Gastroesophageal sphincter (tissue), 4 donors: ENCODE measurements at regions not wholly inside any gene's neighbourhood (a gene's known extent, or its start where the extent isn't known, plus 50 kb on each side); places are given as distances from the start of the nearest gene placed in this dataset.
A peak's percentile ranks its signal among the peaks of the same experiment; 100 is the strongest.

Experiments
- ATAC-seq: fragments of 150-250 bp; one replicate; pipeline ENCODE4 v1.9.1; 2016; ENCODE audit warnings: mild to moderate bottlenecking, moderate library complexity
- H3K27ac ChIP-seq, 4 donors: fragments of 200-600 bp; sonication (generic) in 3 of 4; 1 replicate in 3 of 4; 2 replicates in 1 of 4; pipeline ENCODE4 v1.5.1; 2016 to 2019
- H3K27me3 ChIP-seq: fragments of 200-600 bp; sonication (generic); one replicate; pipeline ENCODE4 v1.5.1; 2019
- H3K36me3 ChIP-seq, 2 donors: fragments of 200-600 bp; sonication (generic); one replicate each; pipeline ENCODE4 v1.5.1; 2019; ENCODE audit warnings: control low read depth in 1 of 2
- H3K4me1 ChIP-seq, 3 donors: fragments of 200-600 bp; sonication (generic); 1 replicate in 2 of 3; 2 replicates in 1 of 3; pipeline ENCODE4 v1.5.1; 2016 to 2019; ENCODE audit warnings: control low read depth in 2 of 3
- H3K4me3 ChIP-seq, 2 donors: fragments of 200-600 bp; sonication (generic); one replicate each; pipeline ENCODE4 v1.5.1; 2019; ENCODE audit warnings: mild to moderate bottlenecking in 1 of 2, moderate library complexity in 1 of 2
- H3K9me3 ChIP-seq, 3 donors: fragments of 200-600 bp; sonication (generic); one replicate each; pipeline ENCODE4 v1.5.1; 2017 to 2019; ENCODE audit warnings: control low read depth in 2 of 3
- CTCF ChIP-seq, 4 experiments: fragments of 200-600 bp in 2 of 4; fragments of 450-650 bp in 2 of 4; sonication (generic) in 1 of 4; IDR thresholded peaks; one replicate each; pipeline ENCODE4 v1.5.1; 2017 to 2019; ENCODE audit warnings: antibody characterized with exemption in 4 of 4, mild to moderate bottlenecking in 2 of 4, moderate library complexity in 2 of 4
- EP300 ChIP-seq: sonication (generic); formaldehyde crosslinking; IDR thresholded peaks from one replicate; pipeline ENCODE4 v1.6.1; 2017; ENCODE audit warnings: antibody characterized with exemption, mild to moderate bottlenecking
- POLR2A ChIP-seq, 2 donors: fragments of 450-650 bp; IDR thresholded peaks; one replicate each; pipeline ENCODE4 v1.6.1; 2017; ENCODE audit warnings: antibody characterized with exemption in 2 of 2, mild to moderate bottlenecking in 2 of 2, moderate library complexity in 1 of 2
- POLR2AphosphoS5 ChIP-seq: sonication (generic); formaldehyde crosslinking; IDR thresholded peaks from one replicate; pipeline ENCODE4 v1.6.1; 2017; ENCODE audit warnings: antibody characterized with exemption
- WGBS, 2 donors: methylation state at CpG; one replicate each; pipeline ENCODE4 v1.1.5; 2018; ENCODE audit warnings: low coverage in 1 of 2; 5-methylcytosine and 5-hydroxymethylcytosine counted together

- no peaks in the 10 kb centered on the region for H3K4me1 ChIP-seq
- H3K36me3 ChIP-seq: no peaks in the 10 kb centered on the region
- H3K27me3 ChIP-seq: peaks cover 10% of the 10 kb centered on the region
- H3K4me3 ChIP-seq: no peak overlapping the region
- ATAC-seq: no peak
- 77 to 87% methylated on average over 2 to 4 of the region's 5 CpGs for WGBS, 2 donors
- no peak overlapping the region for H3K27ac ChIP-seq
- no peaks in the 10 kb centered on the region for H3K9me3 ChIP-seq
- no peak for TF ChIP-seq EP300
- no peak for TF ChIP-seq POLR2AphosphoS5
- TF ChIP-seq POLR2A (IDR thresholded peaks at IDR 0.05): no peak
- no peak for TF ChIP-seq CTCF (IDR thresholded peaks at IDR 0.05)
Measured at GRCh38 chr5:6902597-6902996, 189.4 kb downstream of the TENT4A start.

DNA sequence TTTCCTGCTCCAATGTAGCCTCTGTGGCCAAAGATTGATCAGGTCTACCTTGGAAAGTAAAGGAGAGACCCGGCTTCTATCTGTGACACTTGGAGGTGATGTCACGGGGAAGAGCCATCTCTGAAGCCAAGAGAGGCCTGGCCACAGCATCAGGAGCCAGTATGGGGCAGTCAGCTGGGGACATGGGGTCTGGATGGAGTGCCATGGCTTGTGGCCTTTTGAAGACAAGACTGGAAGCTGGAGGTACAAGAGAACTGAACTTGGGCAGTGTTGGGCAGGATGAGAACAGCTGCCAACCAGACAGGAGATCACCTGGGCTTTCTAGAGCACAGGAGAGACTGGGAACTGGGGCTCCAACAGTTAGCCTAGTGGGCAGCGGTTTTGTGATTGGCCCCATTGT is 190.7 kb downstream of the TENT4A start:
- peaks cover 10% of the 10 kb centered on the region for H3K27me3 ChIP-seq
- H3K9me3 ChIP-seq: no peaks in the 10 kb centered on the region
- H3K4me3 ChIP-seq: no peak overlapping the region
- ATAC-seq: no peak
- H3K4me1 ChIP-seq: no peaks in the 10 kb centered on the region
- TF ChIP-seq EP300: no peak
- TF ChIP-seq POLR2A (IDR thresholded peaks at IDR 0.05): no peak
- 43 to 57% methylated on average over 2 to 3 of the region's 3 CpGs for WGBS, 2 donors
- no peak overlapping the region for H3K27ac ChIP-seq
- no peaks in the 10 kb centered on the region for H3K36me3 ChIP-seq

DNA sequence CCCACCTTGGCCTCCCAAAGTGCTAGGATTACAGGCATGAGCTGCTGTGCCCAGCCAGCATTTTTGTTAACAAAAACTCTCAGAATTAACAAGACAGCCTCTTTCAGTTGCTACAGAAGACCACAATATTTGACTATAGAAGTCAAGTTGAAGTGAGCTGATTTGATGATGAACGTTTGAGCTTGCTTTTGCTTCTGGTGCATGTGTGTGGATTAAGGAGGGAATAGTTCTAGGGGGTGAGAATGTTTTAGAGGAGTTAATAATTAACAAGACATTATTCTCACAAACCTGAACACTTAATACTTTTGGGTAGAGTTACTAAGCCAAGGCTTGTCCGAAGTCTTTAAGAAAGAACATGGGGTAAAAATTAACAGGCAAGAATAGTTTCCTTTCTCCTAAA is 191.6 kb downstream of the TENT4A start:
- H3K27me3 ChIP-seq: peaks cover 11% of the 10 kb centered on the region
- no peak for ATAC-seq
- 61 to 81% methylated on average over 2 of the region's 2 CpGs for WGBS, 2 donors
- H3K9me3 ChIP-seq: no peaks in the 10 kb centered on the region
- no peak for TF ChIP-seq CTCF (IDR thresholded peaks at IDR 0.05)
- TF ChIP-seq POLR2AphosphoS5: no peak
- TF ChIP-seq POLR2A (IDR thresholded peaks at IDR 0.05): no peak
- no peak for TF ChIP-seq EP300
- H3K4me3 ChIP-seq: no peak overlapping the region
- H3K27ac ChIP-seq: no peak overlapping the region
- no peaks in the 10 kb centered on the region for H3K36me3 ChIP-seq
- no peaks in the 10 kb centered on the region for H3K4me1 ChIP-seq

GRCh38 chr5:6905423-6905822 is 192.2 kb downstream of the TENT4A start:
- Histone ChIP-seq H3K4me1 (no peaks in the 10 kb centered on the region), H3K27me3 (peaks cover 16% of the 10 kb centered on the region), H3K9me3 (no peaks in the 10 kb centered on the region), H3K36me3 (no peaks in the 10 kb centered on the region), H3K4me3 (no peak overlapping the region), H3K27ac (no peak overlapping the region)
- WGBS, 2 donors: 41 to 76% methylated on average over 5 to 8 of the region's 8 CpGs
- ATAC-seq: peak; percentile 41
- TF ChIP-seq EP300 (no peak), POLR2AphosphoS5 (no peak), CTCF (IDR thresholded peaks at IDR 0.05) (no peak), POLR2A (IDR thresholded peaks at IDR 0.05) (no peak)

DNA sequence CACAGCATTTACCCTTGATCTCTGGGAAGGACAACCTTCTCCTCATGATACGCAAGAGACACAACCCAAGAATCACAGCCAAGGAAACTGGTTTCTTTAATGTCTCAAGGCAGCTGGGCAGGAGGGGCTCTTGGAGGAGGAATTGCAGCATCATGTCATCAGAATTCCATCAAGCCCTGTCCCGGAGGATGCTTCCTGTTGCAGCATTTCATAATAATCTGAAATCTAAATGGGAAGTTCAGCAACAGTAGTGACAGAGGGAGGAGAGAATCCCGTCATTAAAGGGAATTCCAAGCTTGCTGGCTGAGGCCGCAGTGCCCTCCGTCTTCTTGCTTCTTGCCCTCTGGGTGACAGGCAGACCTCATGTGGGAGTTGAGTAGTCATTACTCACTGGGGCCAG is 192.7 kb downstream of the TENT4A start:
- Histone ChIP-seq H3K36me3 (no peaks in the 10 kb centered on the region), H3K27ac (no peak overlapping the region), H3K27me3 (peaks cover 18% of the 10 kb centered on the region), H3K4me3 (no peak overlapping the region), H3K4me1 (no peaks in the 10 kb centered on the region), H3K9me3 (no peaks in the 10 kb centered on the region)
- no peak for TF ChIP-seq POLR2AphosphoS5
- TF ChIP-seq CTCF (IDR thresholded peaks at IDR 0.05): no peak
- no peak for TF ChIP-seq EP300
- no peak for TF ChIP-seq POLR2A (IDR thresholded peaks at IDR 0.05)
- ATAC-seq: peak; percentile 77
- WGBS, 2 donors: 17% methylated on average over 2 of the region's 5 CpGs; no CpG with 5 or more reads in 1 of the 2 donors
